HG02884 (cell line): ENCODE measurements at regions not wholly inside any gene's neighbourhood (a gene's known extent, or its start where the extent isn't known, plus 50 kb on each side); places are given as distances from the start of the nearest gene placed in this dataset.

Source experiments
- ATAC-seq: cut with Tn5 transposase; IDR thresholded peaks from one replicate; pipeline ENCODE4 v1.9.1; 2021; ENCODE audit warnings: mild to moderate bottlenecking, moderate library complexity; ENCODE audit not compliant: unreplicated experiment

DNA sequence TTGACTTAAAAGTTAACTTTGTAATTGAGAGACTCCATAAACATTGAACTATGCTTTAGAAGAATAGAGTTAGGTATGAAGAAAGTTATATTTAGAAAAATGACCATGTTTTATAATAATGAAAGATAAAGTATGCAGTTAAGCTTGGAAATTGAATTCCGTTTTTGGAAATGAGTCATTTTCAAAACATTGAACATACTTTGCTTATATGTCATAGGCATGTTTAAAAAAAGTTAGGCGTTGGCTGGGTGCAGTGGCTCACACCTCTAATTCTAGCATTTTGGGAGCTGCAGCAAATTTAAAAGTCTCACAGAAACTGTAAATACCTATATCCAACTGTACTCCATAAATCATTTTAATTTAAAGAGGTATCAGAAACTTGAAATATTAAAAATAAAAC, 607.4 kb downstream of the CBLN2 start:
- no peak for ATAC-seq

DNA sequence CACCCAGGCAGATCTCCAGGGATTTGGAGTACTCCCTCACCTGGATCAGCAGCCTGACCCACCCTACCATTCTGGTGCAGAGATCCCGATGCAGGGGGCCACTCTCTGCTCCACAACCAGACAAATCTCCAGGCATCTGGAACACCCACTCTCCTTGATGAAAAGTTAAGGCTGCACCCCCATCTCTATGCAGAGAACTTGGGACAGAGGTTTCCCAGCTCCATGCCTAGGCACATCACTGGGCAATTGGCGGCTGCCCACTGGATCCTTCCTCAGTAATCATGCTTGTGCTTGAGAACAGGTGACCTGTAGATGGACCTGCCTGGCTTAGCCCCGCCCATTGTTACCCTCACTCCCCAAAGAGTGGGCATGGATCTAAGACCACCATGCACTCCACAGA, 624.9 kb downstream of the CBLN2 start:
- no peak for ATAC-seq

DNA sequence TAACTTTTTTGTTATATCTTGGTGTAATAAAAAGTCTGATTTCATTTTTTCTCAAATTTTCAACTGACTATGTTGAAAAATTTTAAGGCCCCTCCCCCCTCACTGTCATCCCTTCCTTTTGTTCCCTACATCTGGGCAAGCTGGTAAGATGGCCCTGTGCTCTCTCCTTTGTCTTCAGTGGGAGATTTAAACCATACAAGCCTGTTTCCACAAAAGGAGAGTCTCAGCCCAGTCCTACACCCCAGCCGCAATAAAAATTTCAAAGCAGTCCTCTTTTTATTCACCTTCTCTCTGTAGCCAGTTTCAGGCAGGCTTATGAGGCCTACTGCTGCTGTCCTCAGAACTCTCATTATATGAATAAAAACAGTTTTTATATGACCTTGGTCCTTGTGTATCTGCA, 630.5 kb downstream of the CBLN2 start:
- no peak for ATAC-seq

DNA sequence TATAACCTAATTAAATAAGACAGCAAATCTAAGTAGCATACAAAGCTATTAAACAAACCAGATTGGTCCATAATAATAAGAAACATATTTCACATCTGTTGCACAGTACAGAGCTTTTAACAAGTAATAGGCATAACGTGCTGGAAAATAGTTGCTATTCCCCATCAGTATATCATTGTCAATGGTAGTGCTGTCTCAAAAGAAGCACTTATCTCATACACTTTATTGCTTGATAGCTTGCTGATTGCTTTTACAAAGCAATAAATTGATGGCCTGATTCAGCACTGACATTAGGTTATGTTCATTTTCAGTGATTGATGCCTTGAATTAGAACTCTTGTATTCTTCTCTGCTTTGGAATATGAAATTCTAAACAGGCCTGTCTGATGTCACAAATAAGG, 641.7 kb downstream of the CBLN2 start:
- ATAC-seq: no peak

DNA sequence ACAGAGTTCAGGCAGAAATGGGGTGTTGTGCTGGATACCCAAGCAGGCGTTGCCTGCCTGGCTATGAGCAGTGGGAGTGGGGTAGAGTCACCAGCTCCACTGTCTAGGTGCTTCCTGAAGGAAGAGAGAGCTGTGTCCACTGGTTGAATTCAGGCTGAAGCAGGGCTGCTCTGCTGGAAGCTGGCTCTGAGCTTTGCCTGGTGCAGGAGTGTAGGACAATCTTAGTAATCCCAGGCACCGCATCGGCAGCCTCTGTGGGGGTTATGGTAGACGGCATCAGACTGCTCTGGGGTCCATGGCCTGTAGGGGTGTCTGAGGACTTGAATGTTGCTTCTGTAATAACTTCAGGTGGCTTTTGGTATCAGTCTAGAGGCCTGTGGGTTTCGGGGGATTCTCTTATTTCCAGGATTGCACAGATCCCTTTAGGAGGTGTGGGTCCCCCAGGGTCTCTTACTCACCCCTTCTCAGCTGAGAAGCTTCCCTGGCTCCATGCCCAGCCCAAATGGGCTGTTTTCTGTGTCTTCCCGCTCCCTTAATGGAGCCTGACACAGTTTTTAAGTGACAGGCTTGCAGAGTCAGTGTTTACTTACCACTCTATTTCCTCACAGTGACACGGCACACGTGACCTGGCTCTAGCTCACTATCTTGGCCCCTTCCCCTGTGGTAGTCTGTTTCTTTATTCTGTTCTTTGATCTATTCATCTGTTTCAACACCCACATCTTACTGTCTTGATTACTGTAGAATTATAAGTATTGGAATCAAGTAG, 644.3 kb downstream of the CBLN2 start:
- ATAC-seq: no peak

DNA sequence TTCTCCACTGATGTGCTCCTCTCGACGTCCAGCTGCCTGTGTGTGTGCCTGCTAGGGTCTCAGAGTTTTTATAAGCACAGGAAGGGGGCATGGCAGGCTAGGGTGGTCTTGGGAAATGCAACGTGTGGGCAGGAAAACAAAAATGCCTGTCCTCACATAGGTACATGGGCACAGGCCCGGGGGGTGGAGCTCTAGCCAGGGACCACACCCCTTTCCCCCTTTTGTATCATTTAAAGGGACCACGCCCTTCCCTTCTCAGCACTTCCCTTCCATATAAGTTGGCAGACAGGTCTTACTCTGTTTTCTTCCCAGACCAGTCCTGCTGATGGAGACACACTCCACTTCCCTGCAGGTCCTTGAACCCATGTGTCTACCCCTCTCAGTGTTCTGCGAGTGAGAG, 645.0 kb downstream of the CBLN2 start:
- no peak for ATAC-seq

DNA sequence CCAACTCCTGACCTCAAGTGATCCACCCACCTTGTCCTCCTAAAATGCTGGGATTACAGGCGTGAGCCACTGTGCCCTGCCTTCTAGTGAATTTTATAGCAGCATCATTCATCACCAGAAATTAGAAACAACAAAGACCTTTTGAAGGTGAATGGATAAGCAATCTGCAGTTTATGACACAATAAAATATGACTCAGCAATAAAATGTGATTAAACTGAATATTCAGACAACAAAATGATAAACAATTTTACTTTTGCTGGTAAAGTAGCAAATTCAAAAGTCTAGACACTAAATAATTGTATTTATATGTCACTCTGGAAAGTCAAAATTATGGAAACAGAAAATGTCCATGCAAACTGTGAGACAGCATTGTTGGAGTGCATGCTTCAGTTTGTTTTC, 656.6 kb downstream of the CBLN2 start:
- no peak for ATAC-seq

DNA sequence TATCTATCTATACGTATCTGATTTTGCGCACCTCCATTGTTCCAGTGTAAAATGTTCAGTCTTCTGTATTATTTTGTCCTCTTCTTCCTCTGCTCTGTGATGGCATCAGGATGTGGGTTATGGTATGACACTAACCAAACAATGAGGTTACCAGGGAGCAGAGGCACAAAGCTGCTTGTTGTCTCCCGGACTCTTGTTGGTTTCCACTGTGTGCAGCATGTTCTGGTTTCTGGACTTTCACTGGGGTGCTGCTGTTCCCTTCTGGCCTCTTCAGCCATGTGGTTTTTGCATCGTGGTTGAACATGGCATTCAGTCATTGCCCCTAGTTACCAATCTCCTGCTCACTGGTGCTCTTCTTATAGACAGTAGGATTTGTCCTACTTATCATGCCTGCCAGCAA, 665.9 kb downstream of the CBLN2 start:
- ATAC-seq: no peak

DNA sequence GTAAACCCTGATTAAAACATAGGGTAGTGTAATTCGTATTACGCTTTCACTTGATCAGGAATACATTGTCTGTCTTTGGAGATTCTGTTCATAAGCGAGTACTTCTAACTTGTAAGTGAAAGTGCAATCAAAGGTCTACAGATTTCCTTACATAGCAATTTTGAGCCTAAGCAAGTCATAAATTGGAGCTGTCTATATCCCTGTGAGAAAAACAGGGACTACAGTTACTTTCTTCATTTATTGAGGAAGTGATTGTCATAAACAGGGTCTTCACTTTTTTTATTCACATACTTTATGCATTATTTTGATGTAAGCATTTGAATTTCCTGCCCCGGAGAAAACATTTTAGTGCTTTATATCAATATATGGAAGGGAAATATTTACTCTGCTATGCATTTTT, 670.4 kb downstream of the CBLN2 start:
- no peak for ATAC-seq

DNA sequence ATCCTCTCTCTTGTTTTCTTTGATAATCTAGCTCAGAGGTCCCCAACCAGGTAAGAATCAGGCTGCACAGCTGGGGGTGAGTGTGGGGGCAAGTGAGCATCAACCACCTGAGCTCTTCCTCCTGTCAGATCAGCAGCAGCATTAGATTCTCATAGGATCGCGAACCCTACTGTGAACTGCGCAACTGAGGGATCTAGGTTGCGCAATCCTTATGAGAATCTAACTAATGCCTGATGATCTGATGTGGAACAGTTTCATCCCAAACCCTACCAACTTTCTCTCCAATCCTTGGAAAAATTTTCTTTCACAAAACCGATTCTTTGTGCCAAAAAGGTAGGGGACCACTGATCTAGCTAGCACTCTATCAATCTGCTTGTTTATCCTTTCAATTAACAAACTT, 678.3 kb downstream of the CBLN2 start:
- ATAC-seq: no peak

DNA sequence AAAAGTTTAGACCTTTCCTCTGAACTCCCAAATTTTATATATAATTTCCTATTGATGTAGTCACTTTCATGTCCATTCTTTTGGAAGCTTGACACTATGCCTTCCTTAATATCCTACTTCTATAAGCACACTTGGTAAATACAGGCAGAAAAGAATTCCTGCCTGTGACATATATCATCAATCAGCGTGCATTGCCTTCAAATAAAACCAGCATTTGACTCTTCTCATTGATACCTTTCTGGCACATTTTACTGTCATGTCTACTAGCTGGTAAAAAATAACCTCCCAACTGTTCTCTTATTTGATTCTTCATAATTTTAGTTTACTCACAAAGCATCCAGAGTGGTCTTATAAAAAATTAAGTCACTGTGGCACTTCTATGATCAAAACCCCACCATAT, 693.5 kb downstream of the CBLN2 start:
- ATAC-seq: no peak

DNA sequence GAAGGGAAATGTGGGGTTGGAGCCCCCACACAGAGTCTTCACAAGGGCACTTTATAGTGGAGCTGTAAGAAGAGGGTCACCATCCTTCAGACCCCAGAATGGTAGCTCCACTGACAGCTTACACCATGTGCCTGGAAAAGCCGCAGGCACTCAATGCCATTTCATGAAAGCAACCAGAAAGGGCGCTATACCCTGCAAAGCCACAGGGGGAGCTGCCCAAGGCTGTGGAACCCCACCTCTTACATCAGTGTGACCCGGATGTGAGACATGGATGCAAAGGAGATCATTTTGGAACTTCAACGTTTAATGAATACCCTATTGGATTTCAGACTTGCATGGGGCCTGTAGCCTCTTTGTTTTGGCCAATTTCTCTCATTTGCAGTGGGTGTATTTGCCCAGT, 694.7 kb downstream of the CBLN2 start:
- no peak for ATAC-seq

DNA sequence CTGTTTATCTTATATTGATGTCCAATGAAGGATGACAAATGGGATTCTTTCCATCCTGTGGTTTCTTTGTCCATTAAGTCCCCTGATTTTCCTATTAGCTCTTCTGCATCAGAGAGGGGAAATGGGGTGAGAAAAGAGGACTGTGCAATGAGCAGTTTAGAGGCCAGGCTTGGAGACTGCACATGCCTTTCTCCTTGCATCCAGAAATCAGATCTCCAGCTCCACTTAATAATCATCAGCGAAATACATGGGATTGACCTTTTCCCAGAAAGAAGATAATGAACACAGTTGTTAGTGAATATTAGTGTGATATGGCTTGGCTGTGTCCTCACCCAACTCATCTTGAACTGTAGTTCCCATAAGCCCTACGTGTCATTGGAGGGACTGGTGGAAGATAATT, 697.4 kb downstream of the CBLN2 start:
- ATAC-seq: no peak

DNA sequence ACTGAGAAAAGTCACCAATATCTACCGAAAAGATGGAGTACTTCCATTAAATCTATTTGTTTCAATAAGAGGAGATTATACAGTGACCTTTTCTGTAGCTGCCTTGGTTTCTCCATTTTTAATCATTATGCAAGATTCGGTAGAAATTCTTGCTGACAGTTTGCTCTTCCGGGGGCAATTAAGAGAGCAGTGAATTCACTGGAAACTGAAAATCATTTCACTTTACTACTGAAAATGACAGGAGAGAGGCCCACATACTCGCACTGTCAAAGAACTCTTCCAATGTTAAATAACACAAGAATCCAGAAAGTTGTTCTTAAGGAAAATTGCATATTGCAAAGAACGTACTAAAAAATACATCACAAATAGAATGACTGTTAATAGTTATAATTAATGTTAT, 699.3 kb downstream of the CBLN2 start:
- no peak for ATAC-seq

DNA sequence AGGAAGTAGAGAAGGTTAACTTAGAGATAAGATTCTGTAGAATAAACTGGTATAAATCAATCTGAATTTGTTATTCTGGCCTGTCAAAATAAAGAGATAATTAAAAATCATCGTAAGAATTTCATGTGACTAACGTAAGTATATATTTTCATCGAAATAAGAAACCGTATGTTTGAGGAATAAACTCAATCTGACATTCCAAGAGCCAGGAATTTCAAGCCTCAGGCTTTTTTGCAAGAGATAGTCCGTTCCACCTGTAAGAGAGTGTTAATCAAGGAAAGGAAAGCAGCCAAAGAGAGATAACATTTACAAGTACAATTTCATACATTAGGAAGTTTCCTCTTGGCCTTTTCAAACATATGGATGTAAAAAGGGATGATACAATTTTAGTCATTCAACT, 701.5 kb downstream of the CBLN2 start:
- ATAC-seq: no peak

DNA sequence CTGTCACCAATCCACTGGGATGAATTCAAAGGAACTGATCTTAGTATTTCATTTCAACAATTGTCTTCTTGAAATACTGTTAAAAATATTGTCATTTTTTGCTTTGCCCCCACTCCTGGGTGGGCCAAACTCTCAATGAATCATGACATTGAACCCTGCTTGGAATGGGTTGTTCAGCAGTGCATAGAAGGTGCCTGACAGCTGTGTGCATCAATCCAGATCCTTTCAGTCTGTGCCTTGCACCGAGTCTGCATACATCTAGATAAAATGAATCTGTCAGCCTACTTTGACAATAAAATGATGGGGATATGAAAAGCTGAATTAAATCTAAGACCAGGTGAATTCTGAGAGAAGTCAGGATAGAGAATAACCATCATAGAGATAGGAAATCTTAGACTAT, 706.6 kb downstream of the CBLN2 start:
- no peak for ATAC-seq

DNA sequence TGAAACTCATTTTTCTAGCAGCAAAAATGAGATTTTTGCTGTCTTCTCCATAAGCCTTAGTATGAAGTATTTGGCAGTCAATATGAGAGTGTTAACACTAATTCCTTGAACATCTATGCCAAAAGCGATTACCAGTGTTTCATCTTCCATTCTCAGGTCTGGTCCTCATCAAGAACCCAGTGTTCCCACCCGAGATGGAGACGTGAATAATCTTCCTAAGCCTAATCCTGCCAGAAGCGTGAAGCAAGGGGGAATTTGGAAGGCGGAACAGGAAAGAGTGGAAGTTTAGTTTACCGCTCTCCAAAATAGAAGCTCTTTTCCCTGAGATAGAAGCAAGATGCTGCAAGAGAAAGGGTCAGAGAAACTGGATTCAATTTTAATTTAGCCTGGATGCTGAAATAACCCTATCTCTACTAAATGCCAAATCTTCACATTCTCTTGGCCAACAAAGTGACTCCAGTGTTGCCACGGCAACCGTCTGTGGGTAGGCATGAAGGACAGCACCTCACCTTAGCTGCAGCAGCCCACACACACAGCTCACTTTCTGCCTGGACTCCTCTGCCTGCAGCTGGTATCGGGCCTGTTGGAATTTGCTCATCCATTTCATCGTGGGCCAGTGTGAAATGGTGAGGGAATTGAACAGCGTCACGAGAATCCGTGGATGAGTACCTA, 711.1 kb downstream of the CBLN2 start:
- ATAC-seq: no peak

DNA sequence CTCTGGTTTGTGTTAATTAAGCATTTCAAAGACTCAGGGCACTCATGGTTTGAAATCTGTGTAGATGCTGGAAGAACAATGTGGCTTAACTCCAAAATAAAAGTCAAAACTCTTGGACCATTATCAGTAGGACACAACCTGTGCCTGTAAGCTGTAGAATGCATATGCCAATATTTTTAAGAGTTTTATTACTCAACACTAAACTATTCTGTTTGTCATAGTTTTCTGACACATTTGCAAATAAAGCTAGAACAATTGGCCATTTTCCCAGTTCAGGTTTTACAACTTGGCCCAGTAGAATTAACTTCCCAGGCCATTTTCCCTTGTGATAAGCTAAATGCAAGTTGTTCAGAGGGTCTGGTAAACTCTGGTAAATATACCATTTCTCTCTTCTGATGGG, 713.1 kb downstream of the CBLN2 start:
- ATAC-seq: no peak

DNA sequence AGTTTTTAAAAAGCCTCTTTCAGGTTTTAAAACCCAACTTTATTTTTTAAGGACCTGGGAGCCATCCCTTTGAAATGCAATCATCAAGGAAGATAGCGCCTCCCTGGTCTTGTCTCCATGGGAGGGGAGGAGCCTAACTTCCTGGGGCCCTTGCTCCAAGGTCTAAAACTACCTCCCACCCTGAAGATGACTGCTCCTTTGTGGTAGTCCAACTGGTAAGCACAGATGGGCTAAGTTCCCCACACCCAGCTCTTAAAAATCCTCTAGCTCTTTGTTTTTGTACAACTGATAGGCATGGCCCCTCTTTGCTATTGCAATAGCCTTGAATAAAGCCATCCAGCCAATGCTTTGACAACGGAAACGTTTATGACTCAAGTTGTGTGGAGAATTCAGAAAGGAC, 716.8 kb downstream of the CBLN2 start:
- no peak for ATAC-seq

DNA sequence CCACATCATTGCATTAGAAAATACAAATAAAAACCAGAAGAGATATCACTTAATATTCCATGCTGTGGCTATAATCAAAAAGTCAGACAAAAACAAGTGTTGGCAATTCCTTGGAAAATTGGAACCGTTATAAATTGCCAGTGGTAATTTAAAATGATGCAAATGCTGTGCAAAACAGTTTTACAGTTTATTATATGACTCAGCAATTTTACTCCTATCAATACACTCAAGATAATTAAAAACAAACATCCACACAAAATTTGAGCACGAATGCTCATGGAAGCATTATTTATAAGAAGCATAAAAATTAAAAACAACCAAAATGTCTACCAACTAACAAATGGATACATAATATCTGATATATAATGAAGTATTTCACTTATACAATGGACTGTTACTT, 728.8 kb downstream of the CBLN2 start:
- ATAC-seq: no peak

DNA sequence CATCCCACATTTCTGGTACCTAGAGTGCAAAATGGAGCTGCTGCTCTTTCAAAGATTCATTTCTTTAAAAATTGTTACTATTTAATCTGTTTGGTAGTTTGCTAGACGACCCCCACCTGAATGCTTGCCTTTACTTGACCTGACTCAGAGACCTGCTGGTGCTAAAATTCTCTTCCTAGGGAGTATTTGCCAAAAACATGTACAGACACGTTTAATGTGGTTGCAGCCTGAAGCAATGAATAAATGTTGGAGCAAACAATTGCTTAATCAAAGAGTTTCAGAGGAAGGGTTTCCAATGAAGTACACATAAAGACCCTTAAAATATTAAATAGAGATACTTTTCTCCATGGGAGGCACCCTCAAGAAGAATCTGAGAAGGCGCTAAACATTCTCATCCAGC, 734.4 kb downstream of the CBLN2 start:
- no peak for ATAC-seq

DNA sequence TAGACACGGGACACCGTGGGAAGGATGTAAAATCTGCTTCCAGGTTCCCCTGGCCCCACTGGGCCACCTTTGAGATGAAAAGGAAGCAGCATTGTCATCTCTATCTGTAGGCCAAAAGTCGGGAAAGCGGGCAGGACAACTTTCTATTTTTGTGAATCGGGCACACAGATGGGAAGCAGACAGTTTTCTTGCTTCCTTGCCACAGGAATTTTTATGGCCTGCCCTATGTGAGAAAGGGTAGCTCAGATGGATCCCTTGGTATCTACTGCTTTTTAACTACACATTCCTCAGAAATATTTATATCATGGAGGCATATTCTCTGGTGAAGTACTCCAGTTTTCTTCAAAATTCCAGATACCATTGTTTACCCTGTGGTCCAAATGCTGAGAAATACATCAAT, 735.5 kb downstream of the CBLN2 start:
- no peak for ATAC-seq

DNA sequence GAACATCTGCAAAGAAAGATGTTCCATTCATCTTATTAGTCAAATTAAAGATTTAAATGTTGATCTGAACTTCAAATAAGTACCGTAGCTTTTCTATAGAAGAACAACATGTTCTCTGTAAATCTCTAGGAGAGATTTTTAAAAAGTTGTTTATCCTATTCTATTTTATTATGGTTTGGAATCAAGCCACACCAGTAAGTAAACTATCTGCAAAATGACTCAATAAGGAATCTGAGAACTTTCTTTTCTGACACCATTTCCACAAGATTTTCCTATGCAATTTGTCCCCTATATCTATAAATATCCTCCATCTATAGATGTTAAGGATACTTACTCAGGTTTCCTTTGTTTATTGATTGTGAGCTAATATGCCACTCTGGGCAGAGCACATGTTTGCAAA, 736.6 kb downstream of the CBLN2 start:
- no peak for ATAC-seq
